PC-3 (cell line): ENCODE measurements at regions not wholly inside any gene's neighbourhood (a gene's known extent, or its start where the extent isn't known, plus 50 kb on each side); places are given as distances from the start of the nearest gene placed in this dataset.

Experiments used
- EZH2 ChIP-seq: fragments of 300-600 bp; sonication (generic); IDR thresholded peaks from one replicate; pipeline ENCODE4 v1.6.1; 2017; ENCODE audit warnings: antibody characterized with exemption, mild to moderate bottlenecking, low read length; ENCODE audit not compliant: unreplicated experiment
- TF ChIP-seq, protein P1 (sequence below): fragments of 300-600 bp; sonication (generic); conservative IDR thresholded peaks from 2 replicates; pipeline ENCODE4 v1.5.1; 2017; ENCODE audit warnings: antibody characterized with exemption, low read depth, mild to moderate bottlenecking, low read length

GRCh38 chr11:55474321-55474720 is 79.9 kb upstream of the OR4C15 start:
- TF ChIP-seq, protein P1, sequence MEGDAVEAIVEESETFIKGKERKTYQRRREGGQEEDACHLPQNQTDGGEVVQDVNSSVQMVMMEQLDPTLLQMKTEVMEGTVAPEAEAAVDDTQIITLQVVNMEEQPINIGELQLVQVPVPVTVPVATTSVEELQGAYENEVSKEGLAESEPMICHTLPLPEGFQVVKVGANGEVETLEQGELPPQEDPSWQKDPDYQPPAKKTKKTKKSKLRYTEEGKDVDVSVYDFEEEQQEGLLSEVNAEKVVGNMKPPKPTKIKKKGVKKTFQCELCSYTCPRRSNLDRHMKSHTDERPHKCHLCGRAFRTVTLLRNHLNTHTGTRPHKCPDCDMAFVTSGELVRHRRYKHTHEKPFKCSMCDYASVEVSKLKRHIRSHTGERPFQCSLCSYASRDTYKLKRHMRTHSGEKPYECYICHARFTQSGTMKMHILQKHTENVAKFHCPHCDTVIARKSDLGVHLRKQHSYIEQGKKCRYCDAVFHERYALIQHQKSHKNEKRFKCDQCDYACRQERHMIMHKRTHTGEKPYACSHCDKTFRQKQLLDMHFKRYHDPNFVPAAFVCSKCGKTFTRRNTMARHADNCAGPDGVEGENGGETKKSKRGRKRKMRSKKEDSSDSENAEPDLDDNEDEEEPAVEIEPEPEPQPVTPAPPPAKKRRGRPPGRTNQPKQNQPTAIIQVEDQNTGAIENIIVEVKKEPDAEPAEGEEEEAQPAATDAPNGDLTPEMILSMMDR, result no peak
- no peak for TF ChIP-seq EZH2
